Astrocyte of the spinal cord (primary cell): ENCODE measurements at regions not wholly inside any gene's neighbourhood (a gene's known extent, or its start where the extent isn't known, plus 50 kb on each side); places are given as distances from the start of the nearest gene placed in this dataset.
A peak's percentile ranks its signal among the peaks of the same experiment; 100 is the strongest.

Experiments
- DNase-seq: peaks from one replicate; pipeline ENCODE4 v3.0.0; 2011; ENCODE audit warnings: low read depth, low spot score
- H3K4me3 ChIP-seq: 2 replicates; pipeline ENCODE4 v1.5.1; 2011; ENCODE audit warnings: low read depth, mild to moderate bottlenecking, low read length, moderate library complexity
- in situ Hi-C: cut with HindIII; loops from 2 replicates; pipeline ENCODE4 v1.10.0; 2017; ENCODE audit warnings: low sequenced_read_pairs
- TF ChIP-seq, protein P1 (sequence below): IDR thresholded peaks from 2 replicates; pipeline ENCODE4 v1.5.1; 2012; ENCODE audit warnings: low read depth, mild to moderate bottlenecking, low read length, inconsistent platforms

DNA sequence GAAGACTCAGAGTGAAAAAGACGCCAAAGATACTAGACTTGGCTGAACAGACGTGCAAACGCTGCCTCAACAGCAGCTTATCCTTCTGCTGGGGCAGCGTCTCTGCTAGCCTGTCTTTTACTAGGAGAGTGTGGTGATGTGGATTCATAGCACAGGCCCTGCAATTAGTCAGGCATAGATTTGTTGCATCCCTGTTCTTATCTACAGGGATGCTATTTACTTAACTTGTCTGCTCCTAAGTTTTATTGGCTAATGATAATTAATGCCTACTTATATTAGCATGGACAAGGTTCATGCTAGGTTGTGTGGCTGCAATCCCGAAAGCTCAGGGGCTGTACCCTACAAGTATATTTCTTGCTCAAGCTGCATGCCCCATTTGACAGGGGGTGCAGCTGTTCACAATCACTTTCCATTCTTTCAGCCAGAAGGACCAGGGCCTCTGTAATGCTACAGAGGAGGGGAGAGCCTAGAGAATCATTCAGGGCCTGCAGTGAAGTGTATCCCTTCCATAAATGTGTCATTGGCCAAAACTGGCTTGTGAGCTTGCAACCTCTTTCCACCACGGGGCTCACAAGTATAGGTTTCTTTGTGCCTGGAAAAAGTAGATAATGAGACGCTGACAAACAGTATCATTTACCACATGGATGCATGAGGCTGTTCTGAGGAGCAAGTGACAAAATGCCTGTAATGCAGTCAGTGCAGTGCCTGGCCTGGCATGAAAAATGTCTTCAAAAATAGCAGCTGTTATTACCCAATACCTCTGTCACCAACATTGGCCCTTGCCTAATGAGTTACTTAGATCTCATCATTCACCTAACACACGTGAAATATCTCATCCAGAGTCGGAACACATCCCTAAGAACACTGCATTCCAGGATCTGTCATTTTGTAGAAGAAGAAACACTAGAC is 685.8 kb upstream of the API5 start:
- TF ChIP-seq, protein P1, sequence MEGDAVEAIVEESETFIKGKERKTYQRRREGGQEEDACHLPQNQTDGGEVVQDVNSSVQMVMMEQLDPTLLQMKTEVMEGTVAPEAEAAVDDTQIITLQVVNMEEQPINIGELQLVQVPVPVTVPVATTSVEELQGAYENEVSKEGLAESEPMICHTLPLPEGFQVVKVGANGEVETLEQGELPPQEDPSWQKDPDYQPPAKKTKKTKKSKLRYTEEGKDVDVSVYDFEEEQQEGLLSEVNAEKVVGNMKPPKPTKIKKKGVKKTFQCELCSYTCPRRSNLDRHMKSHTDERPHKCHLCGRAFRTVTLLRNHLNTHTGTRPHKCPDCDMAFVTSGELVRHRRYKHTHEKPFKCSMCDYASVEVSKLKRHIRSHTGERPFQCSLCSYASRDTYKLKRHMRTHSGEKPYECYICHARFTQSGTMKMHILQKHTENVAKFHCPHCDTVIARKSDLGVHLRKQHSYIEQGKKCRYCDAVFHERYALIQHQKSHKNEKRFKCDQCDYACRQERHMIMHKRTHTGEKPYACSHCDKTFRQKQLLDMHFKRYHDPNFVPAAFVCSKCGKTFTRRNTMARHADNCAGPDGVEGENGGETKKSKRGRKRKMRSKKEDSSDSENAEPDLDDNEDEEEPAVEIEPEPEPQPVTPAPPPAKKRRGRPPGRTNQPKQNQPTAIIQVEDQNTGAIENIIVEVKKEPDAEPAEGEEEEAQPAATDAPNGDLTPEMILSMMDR: no peak
- DNase-seq: no peak
- H3K4me3 ChIP-seq: no peak overlapping the region
- in situ Hi-C loops: no loop called here

DNA sequence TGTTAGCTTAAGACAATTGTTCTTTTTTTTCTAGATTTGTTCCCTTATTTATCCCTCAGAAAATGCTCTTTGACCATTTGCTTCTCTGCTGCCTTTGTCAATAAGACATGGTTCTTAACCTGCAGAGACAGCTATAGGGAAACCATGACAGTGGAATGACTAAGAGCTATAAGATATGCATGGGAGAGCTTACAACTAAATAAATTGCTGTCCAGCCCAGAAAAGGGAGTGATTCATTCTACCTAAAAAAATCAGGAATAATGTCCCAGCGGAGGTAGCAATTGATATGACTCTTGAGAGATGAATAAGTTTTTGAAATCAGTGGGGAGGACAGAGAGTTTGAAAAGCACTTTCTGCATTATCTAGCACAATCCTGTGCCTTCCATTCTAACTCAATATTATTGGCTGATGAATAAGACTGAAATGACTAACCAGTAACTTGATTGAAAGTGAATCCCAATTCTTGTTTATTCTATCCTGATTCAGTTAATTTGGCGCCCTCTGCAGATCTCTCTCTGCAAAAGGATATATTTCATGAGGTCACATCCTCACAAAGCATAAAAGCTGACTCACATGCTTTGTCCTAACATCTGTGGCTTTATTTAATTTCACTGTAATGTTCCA is 680.5 kb upstream of the API5 start:
- H3K4me3 ChIP-seq: no peak overlapping the region
- in situ Hi-C loops: no loop called here
- TF ChIP-seq, protein P1: no peak
- peak; percentile 21 for DNase-seq

DNA sequence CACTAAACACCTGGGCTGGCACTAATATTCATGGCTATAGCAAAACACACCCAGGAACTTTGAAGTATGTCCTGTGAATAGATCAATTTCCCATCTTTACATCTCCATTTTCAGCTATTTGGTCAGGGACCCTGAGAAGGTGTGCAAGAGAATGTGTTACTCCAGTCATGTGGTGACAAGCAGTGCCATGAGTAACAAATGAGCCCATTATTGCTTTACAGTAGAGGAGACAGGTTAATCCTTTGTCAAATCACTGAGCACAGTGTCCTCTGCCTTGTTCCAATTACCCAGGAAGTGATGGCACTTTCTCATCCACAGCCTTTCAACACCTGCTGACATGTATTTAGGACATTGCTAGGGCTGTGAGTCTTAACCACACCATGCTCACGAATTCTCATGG is 664.8 kb upstream of the API5 start:
- no peak overlapping the region for H3K4me3 ChIP-seq
- DNase-seq: no peak
- TF ChIP-seq, protein P1: no peak
- in situ Hi-C loops: no loop called here

- no peak overlapping the region for H3K4me3 ChIP-seq
- TF ChIP-seq, protein P1: no peak
- in situ Hi-C loops: no loop called here
- DNase-seq: no peak
Measured at GRCh38 chr11:42647993-42648392, 663.8 kb upstream of the API5 start.

DNA sequence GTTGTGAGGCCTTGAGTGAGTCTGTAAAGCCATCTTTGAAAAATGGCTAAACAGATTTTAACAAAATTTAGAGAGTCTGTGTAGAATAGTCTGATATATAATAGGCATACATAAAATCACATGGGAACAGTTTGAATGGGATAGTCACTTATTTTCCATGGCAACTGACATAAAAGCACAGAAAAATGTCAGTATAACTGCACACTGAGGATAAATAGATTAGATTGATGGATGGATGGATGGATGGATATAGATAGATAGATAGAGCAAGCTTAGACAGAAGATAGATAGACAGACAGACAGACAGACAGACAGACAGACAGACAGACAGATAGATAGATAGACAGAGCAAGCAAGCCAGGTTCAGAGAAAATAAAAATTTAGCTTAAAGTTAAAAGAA is 660.2 kb upstream of the API5 start:
- H3K4me3 ChIP-seq: no peak overlapping the region
- TF ChIP-seq, protein P1: no peak
- in situ Hi-C loops: no loop called here
- DNase-seq: no peak

DNA sequence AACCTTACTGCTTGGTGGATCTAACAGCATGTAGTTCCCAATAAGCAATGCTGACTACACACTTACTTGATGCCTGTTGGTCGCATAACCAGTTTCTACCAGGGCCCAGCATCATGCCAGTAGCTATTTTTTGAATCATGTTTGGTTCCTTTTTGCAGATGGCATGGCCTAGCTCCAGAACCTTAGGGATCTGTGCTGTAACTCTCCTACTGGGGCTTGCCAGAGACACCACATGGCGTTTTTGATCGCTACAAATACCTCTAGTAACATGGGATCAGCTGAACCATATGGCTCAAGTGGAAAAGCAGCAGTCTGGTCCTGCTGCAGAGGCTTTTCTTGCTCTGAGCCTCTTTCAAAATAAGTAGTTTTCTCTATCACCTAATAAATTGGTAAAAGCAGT is 654.6 kb upstream of the API5 start:
- TF ChIP-seq, protein P1: no peak
- no peak for DNase-seq
- H3K4me3 ChIP-seq: no peak overlapping the region
- in situ Hi-C loops: no loop called here
